ENCODE measurements at regions not wholly inside any gene's neighbourhood (a gene's known extent, or its start where the extent isn't known, plus 50 kb on each side); places are given as distances from the start of the nearest gene placed in this dataset.

DNA sequence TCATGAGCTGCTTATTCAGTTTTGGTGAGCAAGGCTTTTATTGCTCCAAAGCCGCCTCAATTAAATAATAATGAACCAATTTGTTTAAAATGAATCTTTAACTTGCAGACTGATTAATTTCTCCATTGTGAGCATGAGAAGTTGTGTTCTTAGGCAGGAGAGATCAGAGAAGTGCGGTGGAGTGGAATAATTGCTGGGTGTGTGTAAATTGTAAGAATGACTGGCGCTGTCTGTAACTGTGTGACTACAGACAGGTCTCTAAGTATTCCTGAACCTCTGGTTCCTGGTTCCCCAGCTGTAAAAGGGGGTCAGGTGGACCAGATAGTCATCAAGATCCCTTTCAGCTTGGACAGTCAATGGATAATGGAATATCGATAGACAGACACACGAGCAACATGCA, 98.0 kb upstream of the EFEMP1 start:
- H3K27ac ChIP-seq (ENCODE audit: low read length) = no peak overlapping the region

DNA sequence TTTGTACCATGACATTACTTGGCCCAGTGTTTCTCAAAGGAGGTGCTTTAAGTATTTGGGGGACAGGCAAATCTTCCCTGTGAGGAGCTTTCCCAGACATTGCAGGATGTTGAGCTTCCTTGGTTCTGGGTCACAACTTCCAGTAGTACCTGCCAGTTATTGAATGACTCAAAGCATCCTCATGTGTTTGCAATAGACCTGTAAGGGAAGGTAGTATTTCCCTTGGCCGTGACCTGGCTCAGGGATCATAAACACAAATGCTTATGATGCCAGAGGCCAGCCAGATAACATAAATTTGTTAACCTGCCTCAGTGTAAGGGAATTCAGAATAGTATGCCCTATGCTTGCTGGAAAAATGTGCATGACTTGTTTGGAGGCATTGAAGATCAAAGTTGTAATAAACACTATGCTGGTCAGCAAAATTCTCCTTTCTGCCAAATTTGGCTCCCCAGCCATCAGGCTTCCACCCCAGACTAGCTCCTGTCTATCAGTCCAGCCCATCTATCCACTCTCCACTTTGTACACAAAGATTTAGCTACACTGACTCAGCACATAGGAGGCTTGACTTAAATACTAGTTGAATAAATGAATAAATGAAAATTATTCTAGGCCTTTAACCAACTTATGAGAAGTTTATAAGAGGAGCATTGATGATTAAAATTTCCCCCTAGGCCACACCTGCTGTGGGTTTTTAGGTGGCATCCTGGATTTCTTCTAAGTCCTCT, 102.0 kb upstream of the EFEMP1 start:
- Histone ChIP-seq H3K27me3 (ENCODE audit: control insufficient read depth, insufficient read depth, low read length) (no peaks in the 10 kb centered on the region), H3K4me3 (ENCODE audit: low read length) (no peak overlapping the region), H3K4me1 (ENCODE audit: control insufficient read depth, low read depth, low read length) (no peaks in the 10 kb centered on the region), H3K9me3 (ENCODE audit: control insufficient read depth, low read depth, low read length) (no peaks in the 10 kb centered on the region), H3K9ac (ENCODE audit: low read length) (no peak overlapping the region), H3K36me3 (ENCODE audit: control insufficient read depth, low read depth, low read length) (no peaks in the 10 kb centered on the region), H3K27ac (ENCODE audit: low read length) (no peak overlapping the region)

More for the DNA sequence above, 98.0 kb upstream of the EFEMP1 start:
- Histone ChIP-seq H3K9me3 (ENCODE audit: control insufficient read depth, low read depth, low read length) (no peaks in the 10 kb centered on the region), H3K4me1 (ENCODE audit: control insufficient read depth, low read depth, low read length) (no peaks in the 10 kb centered on the region), H3K9ac (ENCODE audit: low read length) (no peak overlapping the region), H3K27me3 (ENCODE audit: control insufficient read depth, insufficient read depth, low read length) (no peaks in the 10 kb centered on the region), H3K4me3 (ENCODE audit: low read length) (no peak overlapping the region), H3K36me3 (ENCODE audit: control insufficient read depth, low read depth, low read length) (no peaks in the 10 kb centered on the region)

DNA sequence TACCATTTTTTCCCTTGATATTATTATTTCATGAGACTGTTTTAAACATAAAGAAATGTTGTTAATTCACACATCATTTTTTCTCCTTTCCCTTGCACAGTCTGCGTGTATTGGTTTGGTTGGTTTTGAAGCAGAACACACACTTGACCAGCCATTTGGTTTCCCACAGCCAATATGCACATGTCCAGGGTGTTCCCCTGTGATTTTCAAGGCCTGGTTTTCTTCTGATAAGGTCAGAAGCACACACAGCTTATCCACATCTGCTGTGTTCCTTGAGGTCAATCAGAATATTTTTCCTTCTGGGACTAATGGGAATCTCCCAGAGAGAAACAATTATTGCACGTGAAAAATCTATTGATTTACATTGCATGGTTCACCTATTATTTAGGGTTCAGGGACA, 103.2 kb upstream of the EFEMP1 start:
- Histone ChIP-seq H3K36me3 (ENCODE audit: control insufficient read depth, low read depth, low read length) (no peaks in the 10 kb centered on the region), H3K9me3 (ENCODE audit: control insufficient read depth, low read depth, low read length) (no peaks in the 10 kb centered on the region), H3K27ac (ENCODE audit: low read length) (no peak overlapping the region), H3K4me3 (ENCODE audit: low read length) (no peak overlapping the region), H3K27me3 (ENCODE audit: control insufficient read depth, insufficient read depth, low read length) (no peaks in the 10 kb centered on the region), H3K9ac (ENCODE audit: low read length) (no peak overlapping the region), H3K4me1 (ENCODE audit: control insufficient read depth, low read depth, low read length) (no peaks in the 10 kb centered on the region)

DNA sequence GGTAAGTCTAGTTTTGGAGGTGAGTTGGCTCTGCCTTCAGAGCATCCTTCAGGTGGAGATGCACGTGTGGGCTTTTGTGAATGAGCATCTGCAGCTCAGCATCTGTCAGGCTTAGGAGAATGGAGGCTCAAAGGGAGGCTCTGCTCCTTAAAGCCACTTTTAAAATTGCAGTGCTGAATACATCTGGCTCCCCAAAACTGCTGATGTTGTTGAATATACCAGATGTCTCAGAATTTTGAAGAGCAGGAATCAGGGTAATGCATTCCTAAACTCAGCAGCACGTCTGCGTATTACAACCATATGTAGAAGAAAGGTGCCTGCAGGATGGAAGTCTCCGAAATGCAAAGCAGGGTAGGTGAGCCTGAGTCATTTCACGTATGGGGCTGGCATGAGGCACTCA, 106.5 kb upstream of the EFEMP1 start:
- H3K27ac ChIP-seq (ENCODE audit: low read length) = no peak overlapping the region
- no peak overlapping the region for H3K9ac ChIP-seq (ENCODE audit: low read length)
- no peaks in the 10 kb centered on the region for H3K36me3 ChIP-seq (ENCODE audit: control insufficient read depth, low read depth, low read length)
- no peaks in the 10 kb centered on the region for H3K27me3 ChIP-seq (ENCODE audit: control insufficient read depth, insufficient read depth, low read length)
- H3K4me1 ChIP-seq (ENCODE audit: control insufficient read depth, low read depth, low read length) = no peaks in the 10 kb centered on the region
- no peak overlapping the region for H3K4me3 ChIP-seq (ENCODE audit: low read length)
- no peaks in the 10 kb centered on the region for H3K9me3 ChIP-seq (ENCODE audit: control insufficient read depth, low read depth, low read length)

DNA sequence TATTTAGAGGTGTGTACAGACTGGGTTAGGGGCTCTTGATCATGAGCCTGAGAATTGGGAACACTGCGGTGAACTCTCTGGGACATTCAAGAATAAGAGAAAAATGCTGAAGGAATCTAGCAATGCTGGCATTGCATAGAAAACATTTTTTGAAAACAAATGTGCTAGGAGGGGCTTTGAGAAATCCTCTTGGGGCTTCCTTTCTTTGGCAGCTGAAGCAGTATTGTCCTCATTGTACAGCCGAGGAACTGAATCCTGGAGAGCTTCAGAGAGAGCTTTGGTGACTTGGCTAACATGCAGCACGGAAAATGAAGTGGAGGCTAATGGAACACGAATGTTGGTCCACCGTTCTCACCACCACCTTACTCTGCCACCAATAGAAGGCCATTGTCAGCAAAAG, 107.3 kb upstream of the EFEMP1 start:
- Histone ChIP-seq H3K4me3 (ENCODE audit: low read length) (no peak overlapping the region), H3K36me3 (ENCODE audit: control insufficient read depth, low read depth, low read length) (no peaks in the 10 kb centered on the region), H3K9ac (ENCODE audit: low read length) (no peak overlapping the region), H3K27me3 (ENCODE audit: control insufficient read depth, insufficient read depth, low read length) (no peaks in the 10 kb centered on the region), H3K9me3 (ENCODE audit: control insufficient read depth, low read depth, low read length) (no peaks in the 10 kb centered on the region), H3K4me1 (ENCODE audit: control insufficient read depth, low read depth, low read length) (no peaks in the 10 kb centered on the region), H3K27ac (ENCODE audit: low read length) (no peak overlapping the region)

DNA sequence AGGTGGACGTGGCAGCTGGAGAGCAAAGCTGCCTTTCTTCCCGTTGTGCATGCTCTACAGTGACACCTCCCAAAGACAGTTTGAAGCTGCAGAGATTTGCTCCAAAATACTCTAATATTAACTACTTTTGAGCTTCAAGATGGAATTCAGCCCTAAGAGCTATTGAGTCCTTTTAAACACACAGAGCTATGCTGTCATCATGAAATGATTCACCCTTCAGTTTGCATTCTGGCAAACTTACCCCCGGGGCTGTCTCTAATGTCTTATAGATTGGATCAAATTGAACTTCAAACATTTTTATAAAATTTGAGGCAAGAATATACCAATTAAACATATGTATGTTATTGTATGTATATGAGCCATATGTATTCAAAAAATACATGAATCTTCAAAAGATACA, 110.7 kb upstream of the EFEMP1 start:
- H3K4me1 ChIP-seq (ENCODE audit: control insufficient read depth, low read depth, low read length) = no peaks in the 10 kb centered on the region
- H3K9ac ChIP-seq (ENCODE audit: low read length) = no peak overlapping the region
- H3K27me3 ChIP-seq (ENCODE audit: control insufficient read depth, insufficient read depth, low read length) = no peaks in the 10 kb centered on the region
- no peak overlapping the region for H3K4me3 ChIP-seq (ENCODE audit: low read length)
- no peaks in the 10 kb centered on the region for H3K36me3 ChIP-seq (ENCODE audit: control insufficient read depth, low read depth, low read length)
- no peaks in the 10 kb centered on the region for H3K9me3 ChIP-seq (ENCODE audit: control insufficient read depth, low read depth, low read length)
- H3K27ac ChIP-seq (ENCODE audit: low read length) = no peak overlapping the region

DNA sequence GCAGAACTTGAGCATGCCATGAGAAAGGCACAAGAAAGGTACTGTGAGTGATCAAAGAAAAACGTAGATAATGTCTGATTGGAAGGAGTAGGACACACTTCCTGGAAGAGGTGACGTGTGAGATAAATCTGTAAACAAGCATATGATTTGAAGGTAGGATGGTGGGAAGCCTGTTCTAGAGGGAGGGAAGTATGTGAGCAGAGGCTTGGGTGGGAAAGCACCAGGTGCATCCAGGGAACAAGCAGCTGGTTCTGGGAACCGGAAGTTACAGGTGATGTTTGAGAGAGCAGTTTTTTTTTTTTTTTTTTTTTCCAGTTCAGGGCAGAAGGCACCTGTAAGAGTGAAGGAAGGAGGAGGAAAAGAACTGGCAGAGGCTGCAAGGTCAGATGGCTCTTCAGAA, 116.6 kb upstream of the EFEMP1 start:
- no peaks in the 10 kb centered on the region for H3K9me3 ChIP-seq (ENCODE audit: control insufficient read depth, low read depth, low read length)
- no peak overlapping the region for H3K27ac ChIP-seq (ENCODE audit: low read length)
- H3K27me3 ChIP-seq (ENCODE audit: control insufficient read depth, insufficient read depth, low read length) = no peaks in the 10 kb centered on the region
- H3K4me3 ChIP-seq (ENCODE audit: low read length) = no peak overlapping the region
- H3K9ac ChIP-seq (ENCODE audit: low read length) = no peak overlapping the region
- no peaks in the 10 kb centered on the region for H3K36me3 ChIP-seq (ENCODE audit: control insufficient read depth, low read depth, low read length)
- no peaks in the 10 kb centered on the region for H3K4me1 ChIP-seq (ENCODE audit: control insufficient read depth, low read depth, low read length)

DNA sequence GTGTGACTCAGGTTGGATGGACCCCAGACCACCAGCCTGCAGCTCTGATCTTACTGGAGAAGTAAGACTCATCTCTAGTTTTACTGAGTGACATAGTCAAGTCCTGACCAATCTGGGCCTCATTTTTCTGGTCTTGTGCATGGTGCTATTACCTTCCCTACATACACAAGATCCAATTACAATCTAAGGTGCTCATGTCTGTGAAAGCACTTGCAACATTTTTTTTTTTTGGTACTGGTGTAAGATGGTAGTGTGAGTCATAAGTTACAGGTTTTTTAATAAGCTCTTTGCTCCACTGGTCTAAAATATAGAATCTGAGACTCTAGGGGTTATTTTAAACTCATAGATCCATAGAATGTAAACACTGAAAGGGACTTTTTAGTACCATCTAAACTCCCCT, 117.3 kb upstream of the EFEMP1 start:
- Histone ChIP-seq H3K36me3 (ENCODE audit: control insufficient read depth, low read depth, low read length) (no peaks in the 10 kb centered on the region), H3K27ac (ENCODE audit: low read length) (no peak overlapping the region), H3K9me3 (ENCODE audit: control insufficient read depth, low read depth, low read length) (no peaks in the 10 kb centered on the region), H3K4me3 (ENCODE audit: low read length) (no peak overlapping the region), H3K9ac (ENCODE audit: low read length) (no peak overlapping the region), H3K27me3 (ENCODE audit: control insufficient read depth, insufficient read depth, low read length) (no peaks in the 10 kb centered on the region), H3K4me1 (ENCODE audit: control insufficient read depth, low read depth, low read length) (no peaks in the 10 kb centered on the region)

DNA sequence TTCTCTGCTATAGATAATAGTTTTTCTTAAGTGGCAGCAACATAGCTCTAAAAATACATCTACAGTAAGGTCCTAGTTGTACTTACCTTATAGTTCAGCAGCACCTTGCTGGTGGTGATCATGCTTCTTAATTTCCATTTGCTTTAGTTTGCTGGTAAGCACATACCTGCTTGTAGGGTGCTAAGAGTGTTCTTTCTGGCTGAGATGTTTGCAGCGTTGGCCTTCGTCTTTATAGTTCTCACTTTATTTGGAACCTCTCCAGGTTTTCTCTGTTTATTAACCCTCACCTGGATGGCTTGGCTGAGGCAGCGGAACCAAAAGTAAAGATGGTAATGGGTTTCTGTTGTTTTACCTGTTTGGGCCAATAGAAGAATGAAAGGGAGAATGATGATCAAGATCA, 123.6 kb upstream of the EFEMP1 start:
- Histone ChIP-seq H3K27me3 (ENCODE audit: control insufficient read depth, insufficient read depth, low read length) (no peaks in the 10 kb centered on the region), H3K4me3 (ENCODE audit: low read length) (no peak overlapping the region), H3K4me1 (ENCODE audit: control insufficient read depth, low read depth, low read length) (no peaks in the 10 kb centered on the region), H3K9me3 (ENCODE audit: control insufficient read depth, low read depth, low read length) (no peaks in the 10 kb centered on the region), H3K27ac (ENCODE audit: low read length) (no peak overlapping the region), H3K36me3 (ENCODE audit: control insufficient read depth, low read depth, low read length) (no peaks in the 10 kb centered on the region), H3K9ac (ENCODE audit: low read length) (no peak overlapping the region)

DNA sequence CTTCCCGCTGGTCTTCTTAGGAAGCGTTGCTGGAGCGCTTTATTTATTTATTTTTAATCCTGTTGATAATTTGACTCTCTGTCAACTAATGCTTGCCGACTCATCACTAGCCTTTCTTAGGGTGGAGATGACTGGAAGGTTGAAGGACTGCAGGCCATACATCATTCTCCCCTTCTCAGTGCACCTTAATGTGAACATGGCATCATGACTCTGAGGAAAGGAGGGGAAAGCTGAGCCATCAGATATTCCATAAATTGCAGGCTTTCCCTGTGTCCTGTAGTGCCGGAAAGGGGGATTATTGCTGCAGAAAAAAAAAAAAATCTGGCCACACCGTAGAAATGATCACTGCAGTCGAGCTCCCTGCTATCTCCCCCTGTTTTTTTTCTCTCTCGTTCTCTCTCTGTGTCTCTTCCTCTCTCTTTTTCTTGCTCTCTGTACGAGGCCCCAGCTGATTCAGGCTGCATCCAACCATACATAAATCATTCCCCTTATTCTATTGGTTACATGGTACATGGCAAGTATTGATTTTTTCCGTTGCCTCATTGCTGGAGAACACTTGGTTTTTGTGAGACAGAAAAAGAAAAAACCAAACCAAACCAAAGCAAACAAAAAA, 125.8 kb upstream of the EFEMP1 start:
- Histone ChIP-seq H3K9me3 (ENCODE audit: control insufficient read depth, low read depth, low read length) (no peaks in the 10 kb centered on the region), H3K9ac (ENCODE audit: low read length) (no peak overlapping the region), H3K27me3 (ENCODE audit: control insufficient read depth, insufficient read depth, low read length) (no peaks in the 10 kb centered on the region), H3K4me1 (ENCODE audit: control insufficient read depth, low read depth, low read length) (no peaks in the 10 kb centered on the region), H3K36me3 (ENCODE audit: control insufficient read depth, low read depth, low read length) (no peaks in the 10 kb centered on the region), H3K27ac (ENCODE audit: low read length) (no peak overlapping the region), H3K4me3 (ENCODE audit: low read length) (no peak overlapping the region)

DNA sequence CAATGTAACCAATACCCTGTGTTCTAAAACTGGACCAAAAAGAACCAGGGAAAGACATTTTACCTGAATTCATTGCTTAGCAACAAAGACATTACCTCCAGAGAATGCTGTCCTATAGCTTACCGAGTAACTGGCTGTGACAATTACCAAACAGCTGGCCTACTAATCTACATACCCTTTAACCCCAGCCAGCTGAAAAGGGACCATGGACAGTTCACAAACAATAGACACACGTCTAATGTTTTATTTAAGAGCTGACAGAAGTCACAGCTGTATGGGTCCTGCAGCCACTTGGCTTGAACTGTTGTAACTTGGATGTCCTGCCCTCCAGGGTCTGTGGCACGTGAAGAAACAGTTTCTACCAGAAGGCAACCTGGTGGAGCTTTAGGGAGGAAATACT, 130.1 kb upstream of the EFEMP1 start:
- Histone ChIP-seq H3K4me1 (ENCODE audit: control insufficient read depth, low read depth, low read length) (no peaks in the 10 kb centered on the region), H3K9ac (ENCODE audit: low read length) (no peak overlapping the region), H3K36me3 (ENCODE audit: control insufficient read depth, low read depth, low read length) (no peaks in the 10 kb centered on the region), H3K27ac (ENCODE audit: low read length) (no peak overlapping the region), H3K9me3 (ENCODE audit: control insufficient read depth, low read depth, low read length) (no peaks in the 10 kb centered on the region), H3K4me3 (ENCODE audit: low read length) (no peak overlapping the region), H3K27me3 (ENCODE audit: control insufficient read depth, insufficient read depth, low read length) (no peaks in the 10 kb centered on the region)

DNA sequence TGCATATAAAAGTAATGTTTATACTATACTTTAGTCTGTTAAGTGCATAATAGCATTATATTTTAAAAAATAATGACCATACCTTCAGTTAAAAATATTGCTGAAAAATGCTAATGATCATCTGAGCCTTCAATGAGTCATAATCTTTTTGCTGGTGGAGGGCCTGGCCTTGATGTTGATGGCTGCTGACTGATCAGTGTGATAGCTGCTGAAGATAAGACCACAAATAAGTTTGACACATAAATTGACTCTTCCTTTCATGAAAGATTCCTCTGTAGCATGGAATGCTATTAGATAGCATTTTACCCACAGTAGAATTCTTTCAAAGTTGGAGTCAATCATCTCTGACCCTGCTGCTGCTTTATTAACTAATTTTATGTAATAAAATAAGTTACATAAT, 128.4 kb upstream of the CCDC85A start:
- Histone ChIP-seq H3K9ac (ENCODE audit: low read length) (no peak overlapping the region), H3K36me3 (ENCODE audit: control insufficient read depth, low read depth, low read length) (no peaks in the 10 kb centered on the region), H3K9me3 (ENCODE audit: control insufficient read depth, low read depth, low read length) (no peaks in the 10 kb centered on the region), H3K27ac (ENCODE audit: low read length) (no peak overlapping the region), H3K4me3 (ENCODE audit: low read length) (no peak overlapping the region), H3K4me1 (ENCODE audit: control insufficient read depth, low read depth, low read length) (no peaks in the 10 kb centered on the region), H3K27me3 (ENCODE audit: control insufficient read depth, insufficient read depth, low read length) (no peaks in the 10 kb centered on the region)
